GM21576 (cell line): ENCODE measurements at regions not wholly inside any gene's neighbourhood (a gene's known extent, or its start where the extent isn't known, plus 50 kb on each side); places are given as distances from the start of the nearest gene placed in this dataset.
"Not testable (repeated sequence)": the region's sequence is repeated elsewhere in the genome, so short reads cannot be mapped to it uniquely, and the experiment has no call there.

Experiments
- ATAC-seq: cut with Tn5 transposase; IDR thresholded peaks from one replicate; pipeline ENCODE4 v1.9.1; 2021; ENCODE audit warnings: mild to moderate bottlenecking, moderate library complexity; ENCODE audit not compliant: unreplicated experiment

GRCh38 chr3:87109465-87109864 lies 117.6 kb upstream of the CHMP2B start:
- no peak for ATAC-seq

- ATAC-seq: no peak
Observed at GRCh38 chr3:87101861-87102625, 111.1 kb upstream of the VGLL3 start.

DNA sequence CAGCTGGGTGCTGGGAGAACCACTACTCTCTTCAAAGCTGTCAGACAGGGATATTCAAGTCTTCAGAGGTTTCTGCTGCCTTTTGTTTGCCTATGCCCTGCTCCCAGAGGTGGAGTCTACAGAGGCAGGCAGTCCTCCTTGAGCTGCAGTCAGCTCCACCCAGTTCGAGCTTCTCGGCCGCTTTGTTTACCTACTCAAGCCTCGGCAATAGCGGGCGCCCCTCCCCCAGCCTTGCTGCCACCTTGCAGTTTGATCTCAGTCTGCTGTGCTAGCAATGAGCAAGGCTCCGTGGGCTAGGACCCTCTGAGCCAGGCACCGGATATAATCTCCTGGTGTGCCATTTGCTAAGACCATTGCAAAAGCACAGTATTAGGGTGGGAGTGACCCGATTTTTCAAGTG lies 106.8 kb upstream of the VGLL3 start:
- ATAC-seq: not testable (repeated sequence)

DNA sequence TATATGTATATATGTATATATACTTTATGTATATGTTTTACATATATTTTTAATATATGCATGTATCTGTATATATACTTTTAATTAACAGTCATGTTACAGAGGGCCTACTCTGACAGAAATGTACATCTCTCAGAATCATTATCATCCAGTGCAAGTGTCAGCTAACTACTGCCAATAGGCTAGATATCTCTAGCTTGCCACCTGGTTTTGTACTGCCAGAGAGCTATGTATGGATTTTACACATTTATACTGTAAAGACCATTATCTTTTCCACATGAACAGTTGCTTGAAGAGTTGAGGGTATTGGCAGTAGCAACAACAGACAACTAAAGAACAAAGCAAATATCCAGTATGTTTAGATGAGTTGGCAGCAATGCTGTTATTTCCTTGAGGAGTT lies 99.7 kb upstream of the VGLL3 start:
- ATAC-seq: no peak

- ATAC-seq: peak; percentile 57
Observed at GRCh38 chr3:87088993-87089841, 98.3 kb upstream of the VGLL3 start.

- ATAC-seq: no peak
Observed at GRCh38 chr3:87088430-87088992, 97.6 kb upstream of the VGLL3 start.

DNA sequence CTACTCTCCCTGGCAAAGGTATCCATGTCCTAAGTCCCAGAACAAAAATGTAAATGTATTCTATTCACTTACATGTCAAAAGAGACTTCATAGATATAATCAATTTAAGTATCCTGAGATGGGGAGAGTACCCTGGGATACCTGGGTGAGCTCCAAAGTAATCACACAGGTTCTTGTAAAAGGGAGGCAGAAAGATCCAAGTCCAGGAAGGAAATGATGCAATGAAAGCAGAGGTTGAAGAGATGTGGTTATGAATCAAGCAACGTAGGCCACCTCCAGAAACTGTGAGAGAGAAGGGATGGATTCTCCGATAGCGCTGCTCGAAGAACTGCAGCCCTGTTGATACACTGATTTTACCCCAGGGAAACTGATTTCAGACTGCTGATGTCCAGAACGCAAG lies 93.9 kb upstream of the VGLL3 start:
- no peak for ATAC-seq

- ATAC-seq: no peak
Observed at GRCh38 chr3:87082796-87083440, 92.0 kb upstream of the VGLL3 start.

DNA sequence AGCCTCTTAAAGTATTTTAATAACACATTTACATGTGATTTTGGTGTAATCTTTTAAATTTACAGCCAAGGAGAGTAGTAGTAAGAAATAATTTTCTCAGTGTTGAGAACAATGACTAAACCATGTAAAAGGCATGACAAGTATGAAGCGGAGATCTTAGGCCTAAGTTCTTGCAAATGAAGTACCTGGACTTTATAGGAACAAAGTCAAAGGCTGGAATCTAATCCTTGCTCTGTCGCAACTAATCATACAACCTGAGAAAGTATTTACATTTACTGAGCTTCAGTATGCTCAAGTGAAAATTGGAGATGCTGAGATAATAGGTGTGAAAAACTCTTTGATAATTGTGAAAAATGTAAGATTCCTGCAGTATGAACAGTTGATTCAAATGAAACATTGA lies 86.4 kb upstream of the VGLL3 start:
- ATAC-seq: no peak

GRCh38 chr3:87076946-87077345 lies 86.0 kb upstream of the VGLL3 start:
- ATAC-seq: no peak

- ATAC-seq: no peak
Observed at GRCh38 chr3:87073496-87074145, 82.7 kb upstream of the VGLL3 start.

DNA sequence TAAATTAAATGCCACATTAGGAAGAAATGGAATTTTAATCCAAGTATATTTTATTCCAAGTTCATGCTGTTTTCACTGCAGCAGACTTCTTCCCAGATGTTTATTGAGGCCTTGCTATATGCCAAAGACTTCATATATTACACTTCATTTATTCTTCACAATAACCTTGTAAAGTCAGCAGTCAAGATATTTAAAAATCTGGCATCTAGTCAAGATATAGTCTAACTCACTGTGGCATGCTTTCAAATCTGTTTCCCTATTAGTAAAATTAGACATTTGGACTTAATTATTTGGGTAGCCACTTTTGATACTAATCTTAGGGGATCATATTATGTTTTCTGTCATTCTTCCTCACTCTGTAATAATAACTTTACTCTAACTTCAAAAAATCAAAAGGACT lies 81.5 kb upstream of the VGLL3 start:
- no peak for ATAC-seq

DNA sequence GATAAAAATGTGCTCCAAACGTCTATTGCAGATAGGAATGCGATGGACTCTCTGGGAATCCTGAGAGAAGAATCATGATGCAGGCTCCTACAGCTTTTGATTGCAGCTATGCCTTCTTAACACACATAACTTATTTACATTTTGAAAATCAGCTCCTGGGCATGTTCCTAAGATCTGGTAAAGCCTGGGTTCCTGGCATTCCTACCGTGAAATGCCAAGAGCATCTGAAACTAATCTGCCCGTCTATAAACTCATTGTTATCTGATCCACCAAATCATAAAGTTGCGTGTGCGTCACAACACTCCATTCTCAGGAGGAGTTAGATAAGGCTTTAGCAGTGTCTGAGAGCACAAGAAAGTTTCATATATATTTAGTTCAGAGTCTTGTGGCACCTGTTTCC lies 79.0 kb upstream of the VGLL3 start:
- ATAC-seq: no peak

DNA sequence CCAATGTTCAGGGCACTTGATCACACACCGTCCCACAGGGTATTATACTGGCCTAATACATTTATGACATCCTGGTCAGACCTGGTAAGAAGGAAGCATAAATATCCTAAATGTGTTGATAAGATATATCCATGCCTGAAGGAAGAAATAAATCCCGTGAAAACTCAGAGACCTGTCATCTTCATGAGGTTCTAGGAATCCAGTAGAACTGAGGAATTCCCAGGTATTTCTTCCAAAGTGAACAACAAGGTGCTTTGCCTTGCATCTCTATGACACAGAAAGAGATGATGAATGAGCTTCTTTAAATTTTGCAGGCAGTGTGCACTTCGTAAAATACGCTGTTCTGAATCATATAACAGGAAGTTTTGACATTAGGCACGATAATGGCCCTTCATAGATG lies 78.1 kb upstream of the VGLL3 start:
- ATAC-seq: no peak

DNA sequence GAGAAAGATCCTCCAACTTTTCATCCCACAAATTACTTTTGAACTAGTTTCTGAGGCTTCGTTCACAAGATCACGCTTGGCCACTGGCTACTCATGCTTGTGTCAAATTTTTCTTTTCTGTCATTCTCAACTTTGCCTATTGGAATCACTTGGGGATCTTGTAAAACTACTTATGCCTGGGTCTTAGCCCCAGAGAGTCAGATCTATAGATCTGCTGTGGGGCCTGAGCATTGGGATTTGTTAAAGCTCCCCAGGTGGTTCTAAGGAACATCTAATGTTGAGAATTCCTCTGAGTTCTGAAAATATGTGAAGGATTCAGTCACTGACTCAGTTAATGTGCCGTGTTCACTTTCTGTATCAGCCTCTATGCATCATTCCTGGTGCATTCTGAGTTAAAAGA lies 71.7 kb upstream of the VGLL3 start:
- no peak for ATAC-seq

DNA sequence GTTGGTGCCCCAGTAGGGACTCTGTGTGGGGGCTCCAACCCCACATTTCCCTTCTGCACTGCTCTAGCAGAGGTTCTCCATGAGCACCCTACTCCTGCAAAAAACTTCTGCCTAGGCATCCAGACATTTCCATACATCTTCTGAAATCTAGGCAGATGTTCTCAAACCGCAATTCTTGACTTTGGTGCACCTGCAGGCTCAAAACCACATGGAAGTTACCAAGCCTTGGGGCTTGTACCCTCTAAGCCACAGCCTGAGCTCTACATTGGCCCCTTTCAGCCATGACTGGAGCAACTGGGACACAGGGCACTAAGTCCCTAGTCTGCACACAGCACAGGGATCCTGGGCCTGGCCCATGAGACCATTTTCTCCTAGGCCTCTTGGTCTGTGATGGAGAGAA lies 66.5 kb upstream of the VGLL3 start:
- ATAC-seq: no peak

DNA sequence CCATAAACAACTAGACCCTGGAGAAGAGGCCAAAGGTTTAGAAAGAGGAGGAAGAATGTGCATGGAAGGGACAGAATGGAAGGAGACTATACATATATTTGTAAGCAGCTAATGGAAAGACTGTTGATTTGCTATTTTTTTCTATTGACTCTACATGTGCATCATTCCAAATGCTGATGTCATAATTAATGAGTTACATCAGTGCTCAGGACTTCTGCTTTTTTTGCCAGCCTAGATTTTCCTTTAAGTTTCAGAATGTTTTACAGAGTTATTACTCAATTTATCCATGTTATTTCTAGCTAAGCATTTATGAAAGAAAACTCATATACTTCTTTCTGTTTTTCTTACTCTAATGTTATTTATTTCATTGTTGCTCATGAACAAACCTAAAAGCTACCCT lies 62.6 kb upstream of the VGLL3 start:
- ATAC-seq: no peak

DNA sequence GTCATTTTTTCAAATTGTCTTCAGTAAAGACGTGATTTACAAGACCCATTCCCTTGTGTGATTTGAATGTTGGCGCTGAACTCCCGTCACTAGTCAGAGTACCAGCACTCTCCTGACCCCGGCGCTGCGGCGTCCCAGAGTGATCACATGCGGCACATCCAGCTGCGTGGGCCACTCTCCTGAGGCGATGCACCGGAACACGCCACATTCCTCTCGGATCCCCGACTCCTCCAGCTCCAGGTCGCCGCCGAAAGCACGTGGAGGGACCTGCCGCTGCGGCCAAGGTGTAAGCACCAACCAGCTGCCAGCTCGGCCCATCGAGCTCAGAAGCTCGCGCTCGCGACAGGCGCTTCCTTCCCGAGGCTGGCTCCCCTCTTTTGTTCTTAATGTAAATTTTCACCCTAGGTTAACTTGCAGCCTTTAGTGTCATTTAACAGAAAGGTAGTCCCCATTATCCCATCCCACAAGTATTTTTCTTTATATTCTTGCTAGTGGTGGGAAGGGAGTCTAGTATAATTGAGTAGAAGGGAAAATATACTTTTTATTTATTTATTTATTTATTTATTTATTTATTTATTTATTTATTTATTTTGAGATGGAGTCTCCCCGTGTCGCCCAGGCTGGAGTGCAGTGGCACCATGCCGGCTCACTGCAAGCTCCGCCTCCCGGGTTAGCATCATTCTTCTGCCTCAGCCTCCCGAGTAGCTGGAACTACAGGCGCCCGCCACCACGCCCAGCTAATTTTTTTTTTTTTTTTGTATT lies 61.7 kb upstream of the VGLL3 start:
- ATAC-seq: no peak

DNA sequence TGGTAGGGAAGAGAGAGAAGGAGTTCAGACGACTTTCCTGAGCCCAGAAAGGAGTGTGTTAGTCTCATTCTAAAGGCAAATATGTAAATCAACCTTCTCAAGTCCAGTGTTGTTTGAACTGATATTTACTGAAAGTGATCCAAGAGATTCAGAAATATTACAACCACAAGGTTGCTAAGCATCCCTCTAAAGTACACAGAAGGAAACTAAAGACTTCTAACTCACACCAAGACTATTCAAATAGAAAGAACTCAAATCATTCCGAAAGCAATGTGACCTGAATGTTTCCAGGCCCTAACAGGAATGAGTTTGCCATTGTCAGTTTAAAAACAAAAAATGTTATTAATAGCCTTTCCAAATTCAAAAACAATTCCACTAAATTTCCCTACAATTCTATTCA lies 56.9 kb upstream of the VGLL3 start:
- ATAC-seq: no peak

- no peak for ATAC-seq
Observed at GRCh38 chr3:87046241-87046640, 55.3 kb upstream of the VGLL3 start.
